Neural crest cell (in vitro differentiated cells): ENCODE measurements at regions not wholly inside any gene's neighbourhood (a gene's known extent, or its start where the extent isn't known, plus 50 kb on each side); places are given as distances from the start of the nearest gene placed in this dataset.

Experiments used
- DNase-seq: peaks from one replicate; pipeline ENCODE4 v3.0.0; 2021; ENCODE audit warnings: low read depth, mixed read lengths, low spot score
- H3K27ac Mint-ChIP-seq: one replicate; pipeline ENCODE4 v1.8.0; 2021; ENCODE audit warnings: mild to moderate bottlenecking, mixed read lengths; ENCODE audit not compliant: unreplicated experiment
- H3K27me3 Mint-ChIP-seq: 2 replicates; pipeline ENCODE4 v1.8.0; 2021; ENCODE audit warnings: low read depth, mild to moderate bottlenecking, mixed read lengths
- H3K36me3 Mint-ChIP-seq: 2 replicates; pipeline ENCODE4 v1.8.0; 2021; ENCODE audit warnings: low read depth, mild to moderate bottlenecking, mixed read lengths
- H3K4me1 Mint-ChIP-seq: 2 replicates; pipeline ENCODE4 v1.8.0; 2021; ENCODE audit warnings: mixed read lengths
- H3K4me3 Mint-ChIP-seq: one replicate; pipeline ENCODE4 v1.8.0; 2021; ENCODE audit warnings: mild to moderate bottlenecking, mixed read lengths
- H3K9me3 Mint-ChIP-seq: 2 replicates; pipeline ENCODE4 v1.8.0; 2021; ENCODE audit warnings: mixed read lengths
- TF ChIP-seq, protein P1 (sequence below): fragments of 200-600 bp; sonication (generic); conservative IDR thresholded peaks from 2 replicates; pipeline ENCODE4 v1.5.0; 2021; ENCODE audit warnings: antibody characterized with exemption, mild to moderate bottlenecking

DNA sequence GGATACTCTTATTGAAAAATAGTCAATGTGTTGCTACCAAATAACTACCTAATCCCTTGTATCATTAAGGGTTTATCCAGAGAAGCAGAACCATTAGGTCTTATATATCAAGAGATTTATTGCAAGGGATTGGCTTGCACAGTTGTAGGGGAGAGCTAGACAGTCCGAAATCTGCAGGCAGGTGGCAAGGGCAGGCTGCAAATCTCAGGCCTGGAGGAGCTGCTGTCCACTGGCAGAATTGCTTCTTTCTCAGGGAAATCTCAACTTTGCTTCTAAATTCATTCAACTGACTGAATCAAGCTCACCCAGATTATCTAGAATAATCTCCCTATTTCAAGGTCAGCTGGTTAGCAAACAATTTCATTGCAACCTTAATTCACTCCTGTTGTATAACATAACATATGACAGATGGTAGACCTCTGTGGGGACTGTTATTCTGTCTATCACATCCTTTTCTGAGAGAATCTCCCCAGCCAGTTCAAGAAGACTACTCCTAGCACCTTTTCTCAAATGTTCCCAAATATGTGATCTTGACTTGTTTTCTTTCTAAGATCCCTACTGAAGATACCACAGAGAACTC, 194.2 kb downstream of the NHLRC3 start:
- no peak for DNase-seq
- no peak overlapping the region for H3K4me3 Mint-ChIP-seq
- H3K4me1 Mint-ChIP-seq: peaks cover 7% of the 10 kb centered on the region
- H3K27me3 Mint-ChIP-seq: no peaks in the 10 kb centered on the region
- TF ChIP-seq, protein P1, sequence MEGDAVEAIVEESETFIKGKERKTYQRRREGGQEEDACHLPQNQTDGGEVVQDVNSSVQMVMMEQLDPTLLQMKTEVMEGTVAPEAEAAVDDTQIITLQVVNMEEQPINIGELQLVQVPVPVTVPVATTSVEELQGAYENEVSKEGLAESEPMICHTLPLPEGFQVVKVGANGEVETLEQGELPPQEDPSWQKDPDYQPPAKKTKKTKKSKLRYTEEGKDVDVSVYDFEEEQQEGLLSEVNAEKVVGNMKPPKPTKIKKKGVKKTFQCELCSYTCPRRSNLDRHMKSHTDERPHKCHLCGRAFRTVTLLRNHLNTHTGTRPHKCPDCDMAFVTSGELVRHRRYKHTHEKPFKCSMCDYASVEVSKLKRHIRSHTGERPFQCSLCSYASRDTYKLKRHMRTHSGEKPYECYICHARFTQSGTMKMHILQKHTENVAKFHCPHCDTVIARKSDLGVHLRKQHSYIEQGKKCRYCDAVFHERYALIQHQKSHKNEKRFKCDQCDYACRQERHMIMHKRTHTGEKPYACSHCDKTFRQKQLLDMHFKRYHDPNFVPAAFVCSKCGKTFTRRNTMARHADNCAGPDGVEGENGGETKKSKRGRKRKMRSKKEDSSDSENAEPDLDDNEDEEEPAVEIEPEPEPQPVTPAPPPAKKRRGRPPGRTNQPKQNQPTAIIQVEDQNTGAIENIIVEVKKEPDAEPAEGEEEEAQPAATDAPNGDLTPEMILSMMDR: no peak
- no peak overlapping the region for H3K27ac Mint-ChIP-seq
- no peaks in the 10 kb centered on the region for H3K9me3 Mint-ChIP-seq
- no peaks in the 10 kb centered on the region for H3K36me3 Mint-ChIP-seq

DNA sequence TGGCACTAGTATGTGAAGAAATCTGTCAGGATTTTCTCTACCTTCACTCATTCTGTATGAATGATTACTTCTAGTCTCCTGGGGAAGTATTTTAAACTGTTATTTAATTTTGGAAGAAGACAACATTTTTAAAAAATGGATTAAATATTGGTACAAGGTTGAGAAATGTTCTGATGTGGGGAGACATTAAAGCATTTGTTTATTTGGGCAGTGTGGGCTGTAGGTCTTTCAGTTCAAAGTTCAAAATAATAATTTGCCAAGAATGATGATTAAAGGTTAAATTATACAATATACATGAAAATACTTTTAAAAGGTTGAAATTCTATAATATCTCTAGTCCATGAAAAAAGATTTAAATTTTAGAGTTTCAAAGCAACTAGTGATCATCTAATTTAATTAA, 194.7 kb downstream of the NHLRC3 start:
- H3K27me3 Mint-ChIP-seq: no peaks in the 10 kb centered on the region
- H3K4me1 Mint-ChIP-seq: peaks cover 7% of the 10 kb centered on the region
- TF ChIP-seq, protein P1: no peak
- no peak overlapping the region for H3K27ac Mint-ChIP-seq
- peaks cover 3% of the 10 kb centered on the region for H3K9me3 Mint-ChIP-seq
- peaks cover 2% of the 10 kb centered on the region for H3K36me3 Mint-ChIP-seq
- H3K4me3 Mint-ChIP-seq: no peak overlapping the region
- no peak for DNase-seq

DNA sequence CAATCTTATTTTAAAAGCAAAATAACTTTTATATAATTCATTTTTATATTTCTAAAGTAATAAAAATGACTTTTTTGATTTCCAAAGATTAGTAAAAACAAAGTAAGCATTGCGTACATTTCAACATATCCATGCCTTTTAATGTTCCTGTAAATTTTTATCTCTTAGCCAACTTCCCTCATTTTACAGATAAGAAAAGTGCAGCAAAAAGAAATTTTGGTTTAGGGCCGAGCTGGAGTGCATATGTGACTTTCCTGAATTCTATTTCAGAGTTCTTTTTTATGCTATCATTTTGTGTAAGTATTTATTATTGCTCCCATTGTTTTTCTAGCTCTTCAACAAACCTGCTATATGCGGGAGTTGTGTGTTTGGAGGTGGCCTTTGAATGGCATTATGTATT, 195.3 kb downstream of the NHLRC3 start:
- peaks cover 2% of the 10 kb centered on the region for H3K36me3 Mint-ChIP-seq
- DNase-seq: no peak
- TF ChIP-seq, protein P1: no peak
- no peaks in the 10 kb centered on the region for H3K27me3 Mint-ChIP-seq
- H3K9me3 Mint-ChIP-seq: peaks cover 6% of the 10 kb centered on the region
- H3K4me1 Mint-ChIP-seq: peaks cover 7% of the 10 kb centered on the region
- no peak overlapping the region for H3K27ac Mint-ChIP-seq
- no peak overlapping the region for H3K4me3 Mint-ChIP-seq

DNA sequence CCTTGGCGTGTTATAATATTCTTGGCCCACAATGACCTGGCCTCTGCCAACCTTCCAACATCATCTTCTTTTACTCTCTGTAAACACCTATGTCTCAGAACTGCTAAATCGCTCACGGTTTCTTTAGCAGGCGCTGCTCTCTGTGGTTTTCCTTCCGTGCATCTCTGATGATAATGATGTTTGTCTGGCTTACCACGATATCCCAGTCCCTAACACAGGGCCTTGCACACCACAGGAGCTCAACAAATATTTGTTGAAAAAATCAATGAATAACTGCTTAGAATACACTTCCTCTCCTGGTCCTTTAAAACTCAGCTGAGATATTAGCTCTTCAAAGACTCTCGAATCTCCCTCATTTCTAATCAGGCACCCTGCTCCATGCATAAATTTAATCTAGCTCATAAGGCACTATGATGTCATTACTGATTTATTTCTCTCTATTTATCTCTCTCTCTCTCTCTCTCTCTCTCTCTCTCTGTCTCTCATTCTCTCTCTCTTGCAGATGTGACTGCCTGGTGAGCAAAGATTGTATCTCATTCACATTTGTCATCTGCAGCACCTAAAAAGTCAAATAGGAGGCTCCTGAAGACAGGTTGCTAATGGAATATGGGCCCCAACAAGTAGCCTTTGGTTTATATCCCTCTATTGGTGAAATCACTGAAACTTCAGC, 206.4 kb downstream of the NHLRC3 start:
- TF ChIP-seq, protein P1: no peak
- DNase-seq: no peak
- Mint-ChIP-seq H3K36me3 (no peaks in the 10 kb centered on the region), H3K4me3 (no peak overlapping the region), H3K9me3 (peaks cover under 1% of the 10 kb centered on the region), H3K4me1 (peaks cover 7% of the 10 kb centered on the region), H3K27ac (peak overlapping the region; percentile 7), H3K27me3 (no peaks in the 10 kb centered on the region)

DNA sequence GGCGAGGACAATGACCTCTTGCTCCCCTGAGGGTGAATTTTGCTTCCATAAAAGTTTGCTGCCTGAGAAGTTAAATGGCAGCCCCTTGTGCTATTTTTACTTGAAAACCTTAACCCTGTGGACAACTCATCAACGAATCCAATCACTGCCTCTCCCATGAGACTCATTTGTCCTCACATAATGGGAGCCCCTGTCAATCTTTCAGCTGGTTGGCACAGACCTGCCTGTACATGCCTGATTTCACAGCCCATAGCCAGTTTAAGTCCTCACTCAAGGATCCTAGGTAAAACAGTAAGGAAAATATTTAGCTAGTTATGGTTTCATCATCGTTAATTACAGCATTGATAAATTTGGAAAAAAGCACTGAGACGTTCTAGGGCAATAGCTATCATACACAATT, 207.4 kb downstream of the NHLRC3 start:
- Mint-ChIP-seq H3K9me3 (no peaks in the 10 kb centered on the region), H3K36me3 (no peaks in the 10 kb centered on the region), H3K4me1 (peaks cover 14% of the 10 kb centered on the region), H3K27ac (no peak overlapping the region), H3K4me3 (no peak overlapping the region), H3K27me3 (no peaks in the 10 kb centered on the region)
- TF ChIP-seq, protein P1: no peak
- DNase-seq: no peak
